ENCODE measurements at regions not wholly inside any gene's neighbourhood (a gene's known extent, or its start where the extent isn't known, plus 50 kb on each side); places are given as distances from the start of the nearest gene placed in this dataset.

DNA sequence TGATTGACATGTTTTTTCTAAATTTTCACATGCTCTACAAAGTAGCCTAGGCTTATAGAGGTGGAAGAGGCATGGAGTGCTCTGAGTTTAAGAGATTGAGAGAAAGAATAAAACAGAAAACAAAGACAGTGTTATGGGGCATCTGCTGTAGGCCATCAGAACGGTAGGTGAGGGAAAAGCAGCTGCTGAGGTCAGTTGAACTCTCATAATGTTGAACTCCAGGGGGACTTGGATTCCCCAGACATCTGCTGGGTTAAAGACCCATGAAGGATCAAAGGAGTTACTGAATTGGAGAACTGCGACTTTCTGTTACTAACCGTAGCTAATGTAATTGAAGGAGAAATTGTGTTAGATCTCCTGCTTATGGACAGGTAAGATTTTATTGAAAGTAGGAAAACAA is 333.9 kb downstream of the TFAP2B start:
- no peak overlapping the region for H2AFZ ChIP-seq (ENCODE audit: low read length)
- 0 out of 2 replicates have a peak, but pooled peaks cover 4% of the 10 kb centered on the region for H3K9me3 ChIP-seq (ENCODE audit: low read length)
- ChIA-PET CTCF (ENCODE audit: low intra/inter-chr PET ratio, low total read pairs) (no interaction called here), POLR2A (no interaction called here)
- no peak overlapping the region for H3K4me2 ChIP-seq (ENCODE audit: low read depth, low read length)
- H3K36me3 ChIP-seq (replicated peaks in 1 of 2; ENCODE audit: control insufficient read depth in 1 of 2, insufficient read depth in 2 of 2, low read length in 2 of 2), result no peaks in the 10 kb centered on the region
- TF ChIP-seq STAG1 (CRISPR knock-in tag; IDR thresholded peaks at IDR 0.05), result no peak
- no peak for TF ChIP-seq HMG20B (CRISPR knock-in tag; conservative IDR thresholded peaks at IDR 0.05)
- no peak for TF ChIP-seq RFX5 (IDR thresholded peaks at IDR 0.05; ENCODE audit: low read depth, low read length)
- no peak for TF ChIP-seq ZFP82 (CRISPR knock-in tag; IDR thresholded peaks at IDR 0.05; ENCODE audit: borderline replicate concordance)
- TF ChIP-seq, protein P1, sequence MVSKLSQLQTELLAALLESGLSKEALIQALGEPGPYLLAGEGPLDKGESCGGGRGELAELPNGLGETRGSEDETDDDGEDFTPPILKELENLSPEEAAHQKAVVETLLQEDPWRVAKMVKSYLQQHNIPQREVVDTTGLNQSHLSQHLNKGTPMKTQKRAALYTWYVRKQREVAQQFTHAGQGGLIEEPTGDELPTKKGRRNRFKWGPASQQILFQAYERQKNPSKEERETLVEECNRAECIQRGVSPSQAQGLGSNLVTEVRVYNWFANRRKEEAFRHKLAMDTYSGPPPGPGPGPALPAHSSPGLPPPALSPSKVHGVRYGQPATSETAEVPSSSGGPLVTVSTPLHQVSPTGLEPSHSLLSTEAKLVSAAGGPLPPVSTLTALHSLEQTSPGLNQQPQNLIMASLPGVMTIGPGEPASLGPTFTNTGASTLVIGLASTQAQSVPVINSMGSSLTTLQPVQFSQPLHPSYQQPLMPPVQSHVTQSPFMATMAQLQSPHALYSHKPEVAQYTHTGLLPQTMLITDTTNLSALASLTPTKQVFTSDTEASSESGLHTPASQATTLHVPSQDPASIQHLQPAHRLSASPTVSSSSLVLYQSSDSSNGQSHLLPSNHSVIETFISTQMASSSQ (IDR thresholded peaks at IDR 0.05; ENCODE audit: low read depth), result no peak
- TF ChIP-seq, protein P1 (CRISPR knock-in tag; IDR thresholded peaks at IDR 0.05; ENCODE audit: borderline replicate concordance), result no peak
- no peak for TF ChIP-seq PAF1 (CRISPR knock-in tag; IDR thresholded peaks at IDR 0.05)
- no peak for TF ChIP-seq NR1H2 (CRISPR knock-in tag; IDR thresholded peaks at IDR 0.05; ENCODE audit: borderline replicate concordance, low read depth)
- no peak for TF ChIP-seq FOSL1 (CRISPR knock-in tag; IDR thresholded peaks at IDR 0.05; ENCODE audit: borderline replicate concordance)
- H3K4me1 ChIP-seq (ENCODE audit: insufficient read depth, low read length), result no peaks in the 10 kb centered on the region
- BruUV-seq (replicated peaks), result no TSS peak
- no peak overlapping the region for H3K9ac ChIP-seq (ENCODE audit: insufficient read depth, low read depth, low read length)
- no peaks in the 10 kb centered on the region for H3K27me3 ChIP-seq (ENCODE audit: control insufficient read depth in 1 of 2, insufficient read depth in 2 of 2, low read length in 2 of 2)
- FAIRE-seq (no peak), DNase-seq (ENCODE audit: low spot score) (no peak), ATAC-seq (no peak)
- no peak overlapping the region for H3K4me3 ChIP-seq (replicated peaks in 1 of 3; ENCODE audit: insufficient read depth in 1 of 3, low read depth in 2 of 3, low read length in 3 of 3)
- no peak overlapping the region for H3K27ac ChIP-seq (ENCODE audit: extremely low read length, insufficient read depth, low read length)
- in situ Hi-C loops (cut with HindIII; ENCODE audit: extremely low pct_ligation_motif_present, low pct_unique_long_range_greater_than_20kb), result no loop called here
- no peaks in the 10 kb centered on the region for H4K20me1 ChIP-seq (ENCODE audit: insufficient read depth, low read length)
- no peaks in the 10 kb centered on the region for H3K79me2 ChIP-seq (ENCODE audit: insufficient read depth, low read length)
- 66% methylated on average over 3 of the region's 3 CpGs for WGBS (ENCODE audit: low lambda C conversion rate)
- intact Hi-C loops (cut with micrococcal nuclease; ENCODE audit: unreplicated experiment), result no loop called here
